Stomach (tissue), 4 donors: ENCODE measurements at regions not wholly inside any gene's neighbourhood (a gene's known extent, or its start where the extent isn't known, plus 50 kb on each side); places are given as distances from the start of the nearest gene placed in this dataset.

Experiments used
- EP300 ChIP-seq: sonication (generic); formaldehyde crosslinking; IDR thresholded peaks from one replicate; pipeline ENCODE4 v1.6.1; 2017; ENCODE audit warnings: antibody characterized with exemption
- POLR2A ChIP-seq, 4 donors: fragments of 450-650 bp; IDR thresholded peaks; one replicate each; pipeline ENCODE4 v1.6.1; 2016; ENCODE audit warnings: antibody characterized with exemption in 4 of 4, control low read depth in 2 of 4, mild to moderate bottlenecking in 1 of 4, moderate library complexity in 1 of 4
- POLR2AphosphoS5 ChIP-seq, 3 donors: sonication (generic); formaldehyde crosslinking; IDR thresholded peaks; one replicate each; pipeline ENCODE4 v1.6.1; 2016; ENCODE audit warnings: antibody characterized with exemption in 3 of 3
- TF ChIP-seq, protein P1 (sequence below), 7 experiments: fragments of 450-650 bp in 4 of 7; fragments of 200-600 bp in 3 of 7; sonication (generic) in 3 of 7; IDR thresholded peaks; one replicate each; pipeline ENCODE4 v1.5.1; 2016 to 2019; ENCODE audit warnings: antibody characterized with exemption in 7 of 7, control low read depth in 2 of 7, mild to moderate bottlenecking in 1 of 7

DNA sequence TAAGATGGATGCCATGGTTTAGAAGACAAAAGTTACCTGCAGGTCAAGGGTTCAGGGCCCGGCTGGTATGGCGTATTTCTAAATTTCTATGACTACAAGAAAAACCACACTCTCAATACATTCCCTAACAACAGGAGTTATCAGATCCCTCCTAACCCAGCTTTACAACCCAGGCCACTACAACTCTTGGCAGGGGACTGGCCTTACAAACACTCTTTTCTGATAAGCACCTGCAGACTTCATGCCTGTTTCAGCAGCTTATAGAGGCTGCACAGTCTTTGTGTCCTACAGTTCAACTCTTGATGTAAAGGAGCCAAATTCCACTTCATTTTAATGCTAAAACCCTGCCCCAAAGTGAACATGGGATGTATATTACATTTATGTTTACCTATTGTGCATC lies 461.4 kb downstream of the SIPA1L2 start:
- TF ChIP-seq, protein P1, sequence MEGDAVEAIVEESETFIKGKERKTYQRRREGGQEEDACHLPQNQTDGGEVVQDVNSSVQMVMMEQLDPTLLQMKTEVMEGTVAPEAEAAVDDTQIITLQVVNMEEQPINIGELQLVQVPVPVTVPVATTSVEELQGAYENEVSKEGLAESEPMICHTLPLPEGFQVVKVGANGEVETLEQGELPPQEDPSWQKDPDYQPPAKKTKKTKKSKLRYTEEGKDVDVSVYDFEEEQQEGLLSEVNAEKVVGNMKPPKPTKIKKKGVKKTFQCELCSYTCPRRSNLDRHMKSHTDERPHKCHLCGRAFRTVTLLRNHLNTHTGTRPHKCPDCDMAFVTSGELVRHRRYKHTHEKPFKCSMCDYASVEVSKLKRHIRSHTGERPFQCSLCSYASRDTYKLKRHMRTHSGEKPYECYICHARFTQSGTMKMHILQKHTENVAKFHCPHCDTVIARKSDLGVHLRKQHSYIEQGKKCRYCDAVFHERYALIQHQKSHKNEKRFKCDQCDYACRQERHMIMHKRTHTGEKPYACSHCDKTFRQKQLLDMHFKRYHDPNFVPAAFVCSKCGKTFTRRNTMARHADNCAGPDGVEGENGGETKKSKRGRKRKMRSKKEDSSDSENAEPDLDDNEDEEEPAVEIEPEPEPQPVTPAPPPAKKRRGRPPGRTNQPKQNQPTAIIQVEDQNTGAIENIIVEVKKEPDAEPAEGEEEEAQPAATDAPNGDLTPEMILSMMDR (IDR thresholded peaks at IDR 0.05): no peak
- TF ChIP-seq POLR2A (IDR thresholded peaks at IDR 0.05): no peak
- TF ChIP-seq POLR2AphosphoS5 (IDR thresholded peaks at IDR 0.05): no peak
- no peak for TF ChIP-seq EP300
